Fibroblast of upper back skin (primary cell): ENCODE measurements at regions not wholly inside any gene's neighbourhood (a gene's known extent, or its start where the extent isn't known, plus 50 kb on each side); places are given as distances from the start of the nearest gene placed in this dataset.

Source experiments
- DNase-seq: peaks from one replicate; pipeline ENCODE4 v3.0.0-alpha.2; 2013

- DNase-seq = no peak
Observed at GRCh38 chr6:44642870-44643522, 255.5 kb downstream of the CDC5L start.

- DNase-seq = no peak
Observed at GRCh38 chr6:44645276-44645675, 257.8 kb downstream of the CDC5L start.

DNA sequence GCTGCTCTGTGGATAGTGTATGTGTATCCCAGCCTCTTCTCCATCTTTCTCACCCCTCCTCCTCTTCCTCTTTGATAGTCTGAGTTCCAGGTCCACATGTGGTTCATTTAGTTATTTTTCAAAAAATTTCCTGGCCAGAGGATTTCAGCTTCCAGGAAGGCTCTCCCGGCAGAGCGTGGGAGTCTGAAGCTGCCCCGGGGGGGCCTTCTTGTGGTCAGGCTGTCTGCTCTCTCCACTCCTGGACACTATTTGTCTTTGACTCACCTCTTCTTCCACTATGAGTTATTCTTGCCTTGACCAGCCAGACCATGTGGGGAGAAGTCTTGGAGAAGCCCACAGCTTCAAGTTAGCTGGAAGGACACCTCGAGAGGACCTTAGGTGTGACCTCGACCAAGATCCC, 258.8 kb downstream of the CDC5L start:
- peak; percentile 90 for DNase-seq

GRCh38 chr6:44649365-44650025, 262.0 kb downstream of the CDC5L start:
- peak; percentile 74 for DNase-seq

- no peak for DNase-seq
Observed at GRCh38 chr6:44650495-44650894, 263.0 kb downstream of the CDC5L start.

DNA sequence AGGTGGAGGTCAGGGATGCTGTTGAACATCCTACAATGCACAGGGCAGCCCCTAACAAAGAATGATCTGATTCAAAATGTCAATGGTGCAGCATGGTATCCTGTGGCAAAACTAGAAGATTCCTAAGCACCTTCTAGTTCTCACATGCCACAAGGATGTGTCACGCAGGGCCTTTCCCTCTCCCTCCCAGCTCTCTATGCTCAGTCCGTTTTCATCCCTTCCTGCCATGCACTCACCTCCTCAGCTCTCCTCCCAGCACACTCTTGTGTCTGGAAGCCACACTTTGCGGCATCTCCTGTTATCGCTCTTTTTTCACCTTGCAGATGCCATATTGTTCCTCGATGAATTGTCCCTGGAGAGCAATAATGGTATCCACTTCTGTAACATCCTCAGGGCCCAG, 263.4 kb downstream of the CDC5L start:
- DNase-seq = peak; percentile 73

GRCh38 chr6:44651604-44652003, 264.1 kb downstream of the CDC5L start:
- DNase-seq = no peak

- peak; percentile 65 for DNase-seq
Observed at GRCh38 chr6:44652547-44652946, 265.0 kb downstream of the CDC5L start.

DNA sequence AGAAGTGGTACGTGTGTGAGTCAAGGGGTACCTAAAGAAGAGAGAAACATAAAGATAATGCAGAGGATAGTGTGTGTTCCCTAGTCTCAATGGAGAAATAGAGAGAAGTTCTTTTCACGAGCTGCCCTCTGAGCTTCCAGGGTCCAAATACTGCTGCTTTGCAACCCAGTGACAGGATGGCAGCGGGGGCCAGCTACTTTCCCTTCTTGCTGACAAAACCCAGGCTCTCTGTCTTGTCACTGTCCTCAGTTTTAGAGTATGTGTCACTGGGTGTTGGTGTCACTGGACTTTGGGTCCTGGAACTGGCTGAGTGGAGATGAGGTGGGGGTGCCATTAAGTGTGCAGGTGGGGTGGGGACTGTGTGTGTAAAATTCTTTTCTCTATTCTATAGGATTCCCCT, 265.6 kb downstream of the CDC5L start:
- DNase-seq = no peak

GRCh38 chr6:44653761-44654218, 266.3 kb downstream of the CDC5L start:
- peak; percentile 79 for DNase-seq

GRCh38 chr6:44655412-44656342, 268.2 kb downstream of the CDC5L start:
- peak; percentile 72 for DNase-seq

- DNase-seq = no peak
Observed at GRCh38 chr6:44656691-44657090, 269.2 kb downstream of the CDC5L start.

DNA sequence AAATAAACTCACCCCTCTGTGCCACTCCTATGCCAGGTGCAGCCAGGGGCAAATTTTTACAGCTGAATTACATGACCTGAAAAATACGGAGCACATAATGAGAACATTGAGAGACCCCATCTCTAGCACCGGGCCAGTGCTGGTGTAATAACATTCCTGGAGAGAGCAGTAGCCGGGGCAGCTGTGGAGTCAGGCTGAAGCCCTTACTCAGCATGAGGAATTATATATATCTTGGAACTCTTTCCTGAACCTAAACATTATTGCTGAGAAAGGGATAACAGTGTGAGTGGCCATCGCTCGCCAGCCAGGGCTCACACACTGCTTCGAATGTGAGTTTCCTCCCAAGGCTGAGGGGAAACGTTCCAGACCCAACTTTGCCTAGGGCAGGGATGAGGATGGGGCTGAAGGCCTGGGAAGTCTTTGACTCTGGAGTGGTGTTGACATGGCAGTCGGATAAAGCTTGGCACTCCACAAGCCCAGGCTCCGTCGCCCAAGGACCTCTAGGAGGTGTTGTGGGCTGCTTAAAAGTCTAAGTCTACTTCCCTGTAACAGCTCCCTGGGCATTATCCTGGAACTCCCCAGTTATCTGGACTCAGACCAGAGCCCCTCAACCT, 269.8 kb downstream of the CDC5L start:
- DNase-seq = peak; percentile 57

DNA sequence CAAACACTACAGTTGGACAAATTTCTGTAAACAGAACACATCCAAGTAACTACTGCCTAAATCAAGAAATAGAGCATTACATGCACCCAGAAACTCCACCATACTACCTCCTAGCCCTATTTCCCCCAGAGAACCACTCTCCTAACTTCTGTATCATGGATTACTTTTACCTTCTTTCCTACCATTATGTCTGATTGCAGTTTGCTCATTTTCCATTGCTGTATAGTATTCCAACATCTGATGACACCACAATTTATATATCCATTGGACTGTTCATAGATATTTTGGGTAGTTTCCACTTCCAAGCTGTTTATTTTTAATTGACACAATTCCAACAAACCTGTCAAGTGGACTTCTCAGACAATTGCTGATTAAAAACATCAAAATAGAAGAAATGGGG, 271.1 kb downstream of the CDC5L start:
- DNase-seq = no peak

- peak; percentile 71 for DNase-seq
Observed at GRCh38 chr6:44659726-44660125, 272.2 kb downstream of the CDC5L start.

DNA sequence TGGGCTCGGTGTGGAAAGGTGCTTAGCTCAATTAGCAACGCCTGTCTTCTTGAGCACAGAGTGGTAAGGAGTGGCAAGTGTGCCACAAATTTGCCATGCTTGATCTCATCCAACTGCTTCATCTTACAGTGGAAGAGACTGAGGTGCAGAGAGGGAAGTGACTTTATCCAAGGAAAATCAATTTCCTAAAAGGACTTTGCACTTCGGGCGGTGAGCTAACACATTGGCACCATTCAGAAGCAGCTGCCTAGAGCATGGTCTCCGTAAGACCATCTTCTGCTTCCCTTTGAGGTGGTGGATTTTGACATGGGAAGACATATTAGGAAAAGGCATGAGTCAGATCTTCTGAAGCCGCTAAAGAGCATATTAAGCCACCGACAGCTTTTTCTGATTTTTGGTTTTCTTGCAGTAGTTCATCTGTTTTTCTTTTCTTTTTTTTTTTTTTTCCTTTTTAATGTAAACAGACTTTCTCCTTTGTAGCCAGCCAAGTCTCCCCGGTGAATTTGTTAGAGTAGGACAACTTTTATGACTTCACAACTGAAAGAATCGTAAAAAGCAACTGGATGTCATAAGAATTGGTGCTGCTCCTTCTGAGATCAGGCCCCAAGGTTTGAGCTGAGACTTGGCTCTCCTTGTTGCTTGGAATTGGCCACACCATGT, 273.2 kb downstream of the CDC5L start:
- DNase-seq = peak; percentile 93

- peak; percentile 84 for DNase-seq
Observed at GRCh38 chr6:44661221-44662008, 273.9 kb downstream of the CDC5L start.

DNA sequence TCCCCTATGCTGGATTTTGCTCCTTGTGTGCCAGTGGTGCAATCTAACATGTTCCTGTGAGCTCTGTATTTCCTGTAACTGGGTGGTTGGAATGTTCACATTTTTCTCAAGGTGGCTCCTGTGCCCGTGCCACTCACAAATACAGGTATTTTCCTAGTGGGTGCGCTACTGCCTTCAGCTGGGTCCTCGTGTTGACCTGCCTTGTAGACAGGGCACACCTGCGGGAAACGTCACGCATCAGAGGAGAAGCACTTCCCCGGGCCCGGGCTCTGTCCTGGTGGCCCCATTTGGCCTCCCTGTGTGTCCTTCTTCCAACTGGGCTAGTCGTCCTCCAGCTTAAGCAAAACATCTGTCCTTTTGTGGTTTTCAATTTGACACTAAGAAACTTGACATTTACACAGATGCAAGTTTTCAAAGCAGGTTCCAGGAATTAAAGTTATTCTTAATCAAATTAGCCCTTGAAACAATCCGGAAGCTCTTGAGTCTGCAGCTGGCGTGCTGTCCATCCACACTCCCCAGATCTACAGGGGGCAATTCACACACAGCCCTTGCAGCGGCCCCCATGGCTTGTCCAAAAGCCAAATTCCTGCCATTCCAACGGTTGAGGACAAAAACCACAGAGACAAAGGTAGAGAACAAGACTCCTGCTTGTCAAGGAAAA, 275.1 kb downstream of the CDC5L start:
- DNase-seq = peak; percentile 98

- no peak for DNase-seq
Observed at GRCh38 chr6:44663860-44664634, 276.5 kb downstream of the CDC5L start.

DNA sequence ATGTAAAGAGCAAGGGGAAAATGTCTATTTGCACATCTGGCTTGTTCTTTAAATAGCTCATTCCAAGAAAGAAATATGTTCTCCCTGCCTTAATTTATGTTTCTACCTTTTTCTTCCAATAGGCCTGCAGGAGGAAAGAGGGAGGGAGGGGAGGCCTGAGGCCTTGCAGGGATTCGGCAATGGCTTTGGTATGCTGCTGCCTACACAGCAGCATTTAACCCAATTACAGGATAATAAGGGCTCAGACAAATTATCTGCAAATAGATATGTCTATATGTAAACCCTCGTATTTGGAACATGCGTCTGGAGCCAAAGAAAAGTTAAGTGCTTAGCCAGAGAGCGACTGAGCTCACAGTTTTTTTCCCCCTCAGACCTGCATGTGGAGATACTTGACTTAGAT, 277.2 kb downstream of the CDC5L start:
- DNase-seq = peak; percentile 94
